ENCODE measurements at regions not wholly inside any gene's neighbourhood (a gene's known extent, or its start where the extent isn't known, plus 50 kb on each side); places are given as distances from the start of the nearest gene placed in this dataset.
A peak's percentile ranks its signal among the peaks of the same experiment; 100 is the strongest.

DNA sequence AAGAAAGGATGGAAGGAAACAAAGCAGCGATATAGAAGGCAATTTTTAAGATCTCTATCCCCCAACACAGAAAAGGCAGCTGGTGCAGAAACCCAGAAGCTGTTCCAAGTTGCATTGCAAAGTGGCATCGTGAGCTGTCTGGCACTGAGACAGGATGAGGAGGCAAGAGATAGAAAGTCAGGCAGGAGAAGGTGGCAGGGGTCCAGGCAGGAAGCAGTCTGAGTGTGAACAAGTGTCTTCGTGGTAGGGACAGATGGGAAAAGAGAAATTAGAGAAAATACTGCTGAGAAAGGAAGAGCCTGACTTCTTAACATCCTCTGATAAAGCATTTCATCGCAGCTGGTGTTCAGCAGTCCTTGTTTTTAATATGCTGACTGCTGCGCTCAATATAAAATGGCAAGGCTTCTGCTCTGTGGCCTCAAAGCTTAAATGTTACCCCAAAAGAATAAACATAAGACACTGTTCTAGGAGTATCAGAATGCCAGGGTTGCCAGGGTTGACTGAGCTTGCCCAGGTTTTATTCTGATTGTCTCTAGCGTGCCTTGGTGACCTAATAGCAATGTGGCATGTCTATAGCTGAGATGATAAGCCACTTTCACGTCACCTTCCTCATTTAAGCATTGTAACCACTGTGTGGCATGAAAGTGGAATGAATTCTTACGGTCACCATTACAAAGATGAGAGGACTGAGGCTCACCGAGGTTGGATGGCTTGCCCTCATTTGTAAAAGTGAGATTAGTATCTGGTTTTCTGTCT lies 397.6 kb downstream of the NUAK1 start:
- H3K4me3 ChIP-seq (ENCODE audit: low read depth, low read length): no peak overlapping the region
- DNase-seq (ENCODE audit: low read depth, low spot score): peak; percentile 35
- TF ChIP-seq, protein P1, sequence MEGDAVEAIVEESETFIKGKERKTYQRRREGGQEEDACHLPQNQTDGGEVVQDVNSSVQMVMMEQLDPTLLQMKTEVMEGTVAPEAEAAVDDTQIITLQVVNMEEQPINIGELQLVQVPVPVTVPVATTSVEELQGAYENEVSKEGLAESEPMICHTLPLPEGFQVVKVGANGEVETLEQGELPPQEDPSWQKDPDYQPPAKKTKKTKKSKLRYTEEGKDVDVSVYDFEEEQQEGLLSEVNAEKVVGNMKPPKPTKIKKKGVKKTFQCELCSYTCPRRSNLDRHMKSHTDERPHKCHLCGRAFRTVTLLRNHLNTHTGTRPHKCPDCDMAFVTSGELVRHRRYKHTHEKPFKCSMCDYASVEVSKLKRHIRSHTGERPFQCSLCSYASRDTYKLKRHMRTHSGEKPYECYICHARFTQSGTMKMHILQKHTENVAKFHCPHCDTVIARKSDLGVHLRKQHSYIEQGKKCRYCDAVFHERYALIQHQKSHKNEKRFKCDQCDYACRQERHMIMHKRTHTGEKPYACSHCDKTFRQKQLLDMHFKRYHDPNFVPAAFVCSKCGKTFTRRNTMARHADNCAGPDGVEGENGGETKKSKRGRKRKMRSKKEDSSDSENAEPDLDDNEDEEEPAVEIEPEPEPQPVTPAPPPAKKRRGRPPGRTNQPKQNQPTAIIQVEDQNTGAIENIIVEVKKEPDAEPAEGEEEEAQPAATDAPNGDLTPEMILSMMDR (IDR thresholded peaks at IDR 0.05; ENCODE audit: low read depth, low read length): no peak
- in situ Hi-C loops (cut with HindIII; ENCODE audit: low sequenced_read_pairs): no loop called here

DNA sequence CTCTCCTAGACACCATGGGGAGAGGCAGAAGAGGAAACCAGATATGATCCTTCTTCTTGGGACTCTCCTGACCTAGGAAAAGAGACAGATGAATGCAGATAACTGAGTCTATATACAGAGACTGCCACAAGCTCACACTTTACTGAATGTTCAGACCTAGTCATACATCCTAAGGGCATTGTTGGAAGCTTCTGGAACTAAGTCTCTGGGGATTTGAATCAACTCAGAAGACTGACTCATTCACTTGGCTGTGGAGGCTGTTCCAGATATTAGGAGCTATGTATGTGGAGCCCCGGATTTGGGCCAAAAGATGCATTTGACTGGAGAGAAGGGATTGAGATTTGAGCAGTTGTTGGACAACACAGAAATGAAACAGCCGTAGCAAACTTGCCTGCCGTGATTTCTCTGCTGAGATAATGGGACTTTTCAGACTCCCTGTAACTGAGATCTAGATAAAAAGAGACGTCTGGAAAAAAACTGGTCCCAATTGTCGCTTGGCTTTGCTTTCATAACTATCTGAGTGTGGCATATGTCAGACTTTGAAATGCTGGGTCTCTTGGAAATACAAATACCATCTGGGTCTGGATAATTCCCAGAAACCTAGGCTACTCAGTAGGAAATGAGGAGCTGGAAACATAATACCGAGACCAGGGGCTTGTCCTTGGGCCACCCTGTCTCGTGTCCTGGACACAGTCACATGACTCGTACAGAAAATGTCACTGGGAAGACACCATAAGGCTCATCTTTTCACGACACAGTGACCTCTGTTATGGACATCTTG lies 396.8 kb downstream of the NUAK1 start:
- H3K4me3 ChIP-seq (ENCODE audit: low read depth, low read length): no peak overlapping the region
- in situ Hi-C loops (cut with HindIII; ENCODE audit: low sequenced_read_pairs): no loop called here
- peak; percentile 76 for DNase-seq (ENCODE audit: low read depth, low spot score)
- TF ChIP-seq, protein P1 (IDR thresholded peaks at IDR 0.05; ENCODE audit: low read depth, low read length): no peak

DNA sequence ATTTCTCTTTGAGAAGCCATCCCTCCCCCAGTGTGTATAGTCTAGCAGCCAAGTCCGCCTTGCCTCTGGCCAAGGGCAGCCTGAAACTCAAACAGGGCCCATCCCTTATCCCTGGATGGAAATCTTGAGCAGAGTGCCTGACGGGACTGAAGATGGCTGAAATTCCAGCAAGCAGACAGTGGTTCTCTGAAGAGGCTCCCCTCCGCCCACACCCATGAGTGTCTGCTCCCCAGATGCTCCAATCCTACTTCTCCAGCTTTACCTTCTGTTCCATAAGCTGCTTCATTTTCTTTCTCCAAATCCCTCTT lies 396.2 kb downstream of the NUAK1 start:
- DNase-seq (ENCODE audit: low read depth, low spot score): no peak
- in situ Hi-C loops (cut with HindIII; ENCODE audit: low sequenced_read_pairs): no loop called here
- TF ChIP-seq, protein P1 (IDR thresholded peaks at IDR 0.05; ENCODE audit: low read depth, low read length): no peak

DNA sequence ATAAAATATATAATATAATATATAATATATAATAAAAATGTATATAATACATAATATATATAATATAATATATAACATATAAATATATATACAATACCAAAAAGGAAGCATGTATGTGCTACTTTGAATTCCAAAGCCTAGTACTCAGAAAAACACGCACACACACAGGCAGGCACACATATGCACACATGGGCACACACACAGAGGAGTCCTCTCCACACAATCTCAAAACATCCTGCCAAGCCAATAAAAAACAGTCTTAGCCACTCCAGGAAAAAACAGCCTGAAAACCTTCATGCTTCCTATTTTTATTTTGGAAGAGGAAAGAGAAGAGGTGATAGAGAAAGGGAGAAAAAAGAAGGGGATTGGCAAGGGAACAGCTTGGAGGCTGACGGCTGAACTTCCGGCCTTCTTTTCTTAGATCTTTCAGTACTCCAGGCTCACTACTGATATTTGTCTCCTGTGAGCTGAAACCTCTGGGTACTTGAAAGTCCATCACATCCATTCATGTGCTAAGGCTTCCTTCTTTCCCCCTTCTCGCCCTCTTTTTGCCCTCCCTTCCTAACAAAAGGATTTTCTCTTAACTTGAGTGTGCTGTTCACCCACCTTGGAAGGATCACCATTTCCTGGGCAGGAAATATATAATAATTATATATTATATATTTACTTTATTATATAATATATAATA lies 394.2 kb downstream of the NUAK1 start:
- no peak for DNase-seq (ENCODE audit: low read depth, low spot score)
- TF ChIP-seq, protein P1 (IDR thresholded peaks at IDR 0.05; ENCODE audit: low read depth, low read length): no peak
- in situ Hi-C loops (cut with HindIII; ENCODE audit: low sequenced_read_pairs): no loop called here
- no peak overlapping the region for H3K4me3 ChIP-seq (ENCODE audit: low read depth, low read length)

More for the DNA sequence above, 396.2 kb downstream of the NUAK1 start:
- H3K4me3 ChIP-seq (ENCODE audit: low read depth, low read length): no peak overlapping the region

DNA sequence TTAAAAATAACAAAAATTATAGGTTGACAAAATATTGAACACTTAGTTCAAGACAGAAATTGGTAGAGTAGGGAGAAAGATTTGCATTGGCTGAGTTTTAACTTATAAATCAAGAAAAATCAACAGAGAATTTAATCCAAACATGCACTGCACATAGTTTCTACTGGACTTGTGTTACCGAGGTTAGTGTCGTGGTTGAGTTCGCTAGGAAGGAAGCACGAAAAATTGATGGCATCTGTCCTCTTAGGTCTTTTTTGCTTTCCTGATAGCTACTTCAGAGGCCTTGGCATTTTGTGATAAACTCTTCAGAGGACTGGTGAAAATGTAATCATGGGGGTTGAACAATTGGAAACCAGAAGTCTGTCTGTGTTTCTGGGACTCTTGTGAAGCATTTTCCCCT lies 392.9 kb downstream of the NUAK1 start:
- TF ChIP-seq, protein P1 (IDR thresholded peaks at IDR 0.05; ENCODE audit: low read depth, low read length): no peak
- DNase-seq (ENCODE audit: low read depth, low spot score): no peak
- in situ Hi-C loops (cut with HindIII; ENCODE audit: low sequenced_read_pairs): no loop called here
- H3K4me3 ChIP-seq (ENCODE audit: low read depth, low read length): no peak overlapping the region

DNA sequence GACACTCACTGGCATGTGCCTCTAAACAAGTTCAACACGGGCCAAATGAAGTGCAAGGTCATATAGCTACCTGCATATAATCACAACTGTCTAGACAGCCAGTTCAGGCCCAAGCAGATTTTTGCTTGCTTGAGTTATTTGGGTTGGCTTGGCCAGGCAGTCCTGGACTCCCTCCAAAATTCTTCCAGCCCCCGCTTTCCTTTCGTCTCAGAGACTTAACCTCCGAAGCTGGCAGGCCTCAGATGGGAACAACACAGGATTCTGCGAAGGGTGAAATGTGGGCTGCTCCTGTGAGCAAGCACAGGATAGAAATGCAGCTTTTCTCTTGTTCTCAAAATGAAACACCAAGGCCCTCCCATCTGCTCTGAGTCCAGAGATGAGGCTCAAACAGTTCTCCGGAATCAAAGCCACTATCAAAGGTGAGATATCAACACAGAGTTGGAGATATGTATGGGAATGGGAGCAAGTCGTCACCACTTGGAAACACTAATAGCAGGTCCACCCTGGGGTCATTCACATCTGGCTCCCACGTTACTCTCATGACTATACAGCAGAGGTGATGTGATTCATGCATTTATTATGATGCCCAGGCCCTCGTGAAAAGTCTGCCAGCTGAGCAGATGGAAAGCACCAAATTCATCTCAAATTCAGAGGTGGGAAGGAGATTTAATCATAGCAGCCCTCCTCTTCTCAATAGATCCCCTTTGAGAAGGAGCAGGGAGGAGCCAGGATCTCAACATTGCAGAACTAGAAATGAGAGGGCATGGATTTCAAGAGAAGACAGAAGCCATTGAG lies 389.8 kb downstream of the NUAK1 start:
- DNase-seq (ENCODE audit: low read depth, low spot score): peak; percentile 87
- H3K4me3 ChIP-seq (ENCODE audit: low read depth, low read length): no peak overlapping the region
- in situ Hi-C loops (cut with HindIII; ENCODE audit: low sequenced_read_pairs): no loop called here
- TF ChIP-seq, protein P1 (IDR thresholded peaks at IDR 0.05; ENCODE audit: low read depth, low read length): no peak

All from astrocyte of the spinal cord (primary cell).